IMR-90 (cell line): ENCODE measurements at regions not wholly inside any gene's neighbourhood (a gene's known extent, or its start where the extent isn't known, plus 50 kb on each side); places are given as distances from the start of the nearest gene placed in this dataset.

ENCODE experiments used
- ATAC-seq: fragments of 200-7000 bp; cut with Tn5 transposase; 2 replicates; pipeline ENCODE4 v1.9.1; 2020; ENCODE audit warnings: low read depth, mild to moderate bottlenecking, moderate library complexity
- BruUV-seq: library from RNA; stranded (reverse); fragments of 400-500 nt; replicated peaks from 2 replicates; lab custom pipeline; 2021; lab: Mats Ljungman, UMichigan
- CTCF ChIA-PET: fragments of 300-600 bp; formaldehyde crosslinking; extraction: SDS; loops from one replicate; lab custom pipeline; 2021; ENCODE audit warnings: antibody characterized with exemption; lab: Yijun Ruan, JAX
- POLR2A ChIA-PET: fragments of 300-600 bp; sonication (Branson Sonifier 250); formaldehyde crosslinking; loops from one replicate; lab custom pipeline; 2022; ENCODE audit warnings: antibody characterized with exemption; ENCODE audit not compliant: unreplicated experiment; lab: Charles Lee
- DNase-seq: peaks from one replicate; pipeline ENCODE4 v3.0.0; 2013
- H2AFZ ChIP-seq: replicated peaks from 2 replicates; pipeline ENCODE3; 2013; ENCODE audit warnings: low read length, mild to moderate bottlenecking; ENCODE audit not compliant: poor library complexity
- H2AK5ac ChIP-seq: 2 replicates; pipeline ENCODE4 v1.6.1; 2013; ENCODE audit warnings: low read depth, low read length, inconsistent platforms
- H2AK9ac ChIP-seq: replicated peaks from 2 replicates; pipeline ENCODE3; 2013; ENCODE audit warnings: mild to moderate bottlenecking, low read depth, low read length, moderate library complexity; ENCODE audit not compliant: poor library complexity
- H2BK120ac ChIP-seq: 2 replicates; pipeline ENCODE4 v1.6.1; 2013; ENCODE audit warnings: low read depth, low read length, inconsistent platforms
- H2BK15ac ChIP-seq: 3 replicates; pipeline ENCODE4 v1.6.1; 2013; ENCODE audit warnings: low read depth, low read length, inconsistent platforms
- H2BK20ac ChIP-seq: 2 replicates; pipeline ENCODE4 v1.6.1; 2013; ENCODE audit warnings: low read depth, mild to moderate bottlenecking, inconsistent platforms, low read length, moderate library complexity
- H2BK5ac ChIP-seq: 2 replicates; pipeline ENCODE4 v1.6.1; 2013; ENCODE audit warnings: mild to moderate bottlenecking, low read depth, low read length, inconsistent platforms; ENCODE audit not compliant: poor library complexity, severe bottlenecking
- H3K14ac ChIP-seq: replicated peaks from 2 replicates; pipeline ENCODE4 v1.6.1; 2013; ENCODE audit warnings: low read depth, low read length, inconsistent platforms
- H3K18ac ChIP-seq: 2 replicates; pipeline ENCODE4 v1.6.1; 2013; ENCODE audit warnings: low read depth, low read length, control low read depth
- H3K23ac ChIP-seq: 2 replicates; pipeline ENCODE4 v1.6.1; 2013; ENCODE audit warnings: low read depth, low read length, inconsistent platforms
- H3K27ac ChIP-seq: 2 replicates; pipeline ENCODE4 v1.5.1; 2013; ENCODE audit warnings: mild to moderate bottlenecking, control low read depth, low read length; ENCODE audit not compliant: insufficient read depth
- H3K27me3 ChIP-seq: 2 replicates; pipeline ENCODE4 v1.6.1; 2013; ENCODE audit warnings: low read length; ENCODE audit not compliant: control insufficient read depth, insufficient read depth
- H3K36me3 ChIP-seq: 2 replicates; pipeline ENCODE4 v1.6.1; 2013; ENCODE audit warnings: low read length, mixed read lengths; ENCODE audit not compliant: control insufficient read depth, insufficient read depth
- H3K4ac ChIP-seq: 2 replicates; pipeline ENCODE4 v1.6.1; 2013; ENCODE audit warnings: low read depth, low read length, inconsistent platforms
- H3K4me1 ChIP-seq: 2 replicates; pipeline ENCODE4 v1.6.1; 2013; ENCODE audit warnings: low read length, mixed read lengths; ENCODE audit not compliant: control insufficient read depth, insufficient read depth
- H3K4me2 ChIP-seq: 2 replicates; pipeline ENCODE4 v1.6.1; 2013; ENCODE audit warnings: low read depth, mild to moderate bottlenecking, control low read depth, low read length, moderate library complexity
- H3K4me3 ChIP-seq: 2 replicates; pipeline ENCODE4 v1.5.1; 2013; ENCODE audit warnings: low read depth, mild to moderate bottlenecking, control low read depth, low read length, moderate library complexity; ENCODE audit not compliant: insufficient read depth
- H3K56ac ChIP-seq: 2 replicates; pipeline ENCODE4 v1.6.1; 2013; ENCODE audit warnings: low read length, inconsistent platforms; ENCODE audit not compliant: insufficient read depth; ENCODE audit errors: extremely low read depth
- H3K79me1 ChIP-seq, 2 experiments: 2 replicates each; pipeline ENCODE4 v1.6.1; 2013; ENCODE audit warnings: low read length in 2 of 2, inconsistent platforms in 1 of 2, low read depth in 1 of 2
- H3K9ac ChIP-seq: 2 replicates; pipeline ENCODE4 v1.6.1; 2013; ENCODE audit warnings: low read depth, low read length, control low read depth
- H3K9me1 ChIP-seq: 2 replicates; pipeline ENCODE4 v1.6.1; 2013; ENCODE audit warnings: low read length, inconsistent platforms; ENCODE audit not compliant: insufficient read depth
- H3K9me3 ChIP-seq: 2 replicates; pipeline ENCODE4 v1.6.1; 2013; ENCODE audit warnings: low read length; ENCODE audit not compliant: control insufficient read depth, insufficient read depth
- H4K20me1 ChIP-seq: 2 replicates; pipeline ENCODE4 v1.6.1; 2013; ENCODE audit warnings: low read length, inconsistent platforms; ENCODE audit not compliant: insufficient read depth
- H4K5ac ChIP-seq: 2 replicates; pipeline ENCODE4 v1.6.1; 2013; ENCODE audit warnings: mild to moderate bottlenecking, low read depth, low read length, control low read depth
- H4K8ac ChIP-seq, 2 experiments: 2 replicates each; pipeline ENCODE4 v1.6.1; 2013; ENCODE audit warnings: low read depth in 2 of 2, low read length in 2 of 2, control low read depth in 1 of 2, inconsistent platforms in 1 of 2
- H4K91ac ChIP-seq: 2 replicates; pipeline ENCODE4 v1.6.1; 2013; ENCODE audit warnings: low read depth, low read length, inconsistent platforms; ENCODE audit not compliant: insufficient read depth
- CEBPB ChIP-seq: IDR thresholded peaks from 2 replicates; pipeline ENCODE4 v1.6.1; 2012; ENCODE audit warnings: low read depth, low read length, improper control_type of control experiment
- CHD1 ChIP-seq: IDR thresholded peaks from 2 replicates; pipeline ENCODE4 v1.6.1; 2012; ENCODE audit warnings: low read depth, low read length, improper control_type of control experiment
- CTCF ChIP-seq: conservative IDR thresholded peaks from 2 replicates; pipeline ENCODE4 v1.5.1; 2012; ENCODE audit warnings: mild to moderate bottlenecking, low read depth, low read length, improper control_type of control experiment
- FOS ChIP-seq: fragments of 150-350 bp; IDR thresholded peaks from 2 replicates; pipeline ENCODE4 v1.6.1; 2016; ENCODE audit warnings: low read depth, low read length
- MAFK ChIP-seq: IDR thresholded peaks from 2 replicates; pipeline ENCODE4 v1.6.1; 2012; ENCODE audit warnings: low read depth, low read length, improper control_type of control experiment
- MAZ ChIP-seq: IDR thresholded peaks from 2 replicates; pipeline ENCODE4 v1.6.1; 2012; ENCODE audit warnings: low read depth, mild to moderate bottlenecking, low read length, improper control_type of control experiment, moderate library complexity, borderline replicate concordance
- NFE2L2 ChIP-seq: fragments of 150-350 bp; IDR thresholded peaks from 2 replicates; pipeline ENCODE4 v1.6.1; 2016; ENCODE audit warnings: low read depth, mild to moderate bottlenecking, low read length
- POLR2A ChIP-seq: IDR thresholded peaks from 2 replicates; pipeline ENCODE4 v1.6.1; 2012; ENCODE audit warnings: mild to moderate bottlenecking, low read depth, low read length
- RAD21 ChIP-seq: IDR thresholded peaks from 2 replicates; pipeline ENCODE4 v1.6.1; 2012; ENCODE audit warnings: low read length, improper control_type of control experiment
- RCOR1 ChIP-seq: IDR thresholded peaks from 2 replicates; pipeline ENCODE4 v1.6.1; 2012; ENCODE audit warnings: mild to moderate bottlenecking, low read length, improper control_type of control experiment; ENCODE audit not compliant: insufficient replicate concordance
- RFX5 ChIP-seq: IDR thresholded peaks from 2 replicates; pipeline ENCODE4 v1.8.0; 2012; ENCODE audit warnings: low read depth, mild to moderate bottlenecking, low read length, moderate library complexity
- SMC3 ChIP-seq: fragments of 150-350 bp; IDR thresholded peaks from 2 replicates; pipeline ENCODE4 v1.6.1; 2016; ENCODE audit warnings: low read depth, mild to moderate bottlenecking, antibody characterized with exemption, low read length, moderate library complexity
- WGBS, 2 experiments: methylation state at CpG; one replicate each; pipeline versions ENCODE4 v1.1.5 to v1.1.7; 2013; ENCODE audit warnings: missing lambda C conversion rate in 2 of 2; ENCODE audit not compliant: insufficient read length in 1 of 2; ENCODE audit errors: extremely low coverage in 2 of 2; 5-methylcytosine and 5-hydroxymethylcytosine counted together
- dilution Hi-C: fragments of 300-500 bp; cut with HindIII; formaldehyde crosslinking; loops from one replicate; pipeline ENCODE4 v1.14.3; 2018; ENCODE audit warnings: low sequenced_read_pairs; ENCODE audit not compliant: unreplicated experiment
- in situ Hi-C: fragments of 300-500 bp; cut with MboI; formaldehyde crosslinking; loops from 3 replicates; pipeline ENCODE4 v1.14.3; 2019; ENCODE audit warnings: low sequenced_read_pairs, inconsistent platforms, mixed read lengths
- intact Hi-C: fragments of 100-400 bp; cut with micrococcal nuclease; formaldehyde crosslinking; loops from 2 replicates; pipeline ENCODE4 v1.10.0; 2022

GRCh38 chr15:31727612-31728011, 302.7 kb upstream of the CHRNA7 start:
- dilution Hi-C loops, result no loop called here
- H3K56ac ChIP-seq, result no peak overlapping the region
- H3K79me1 ChIP-seq, result no peaks in the 10 kb centered on the region
- no peak overlapping the region for H3K4ac ChIP-seq
- H3K36me3 ChIP-seq, result no peaks in the 10 kb centered on the region
- H3K9me1 ChIP-seq, result no peaks in the 10 kb centered on the region
- BruUV-seq, result no TSS peak
- no peak overlapping the region for H3K9ac ChIP-seq
- H4K8ac ChIP-seq, result no peak overlapping the region
- TF ChIP-seq CEBPB, result no peak
- TF ChIP-seq RAD21, result no peak
- no peak for TF ChIP-seq MAZ
- TF ChIP-seq CTCF, result no peak
- TF ChIP-seq MAFK, result no peak
- no peak for TF ChIP-seq RCOR1
- no peak for TF ChIP-seq RFX5
- TF ChIP-seq SMC3, result no peak
- TF ChIP-seq FOS, result no peak
- TF ChIP-seq CHD1, result no peak
- no peak for TF ChIP-seq NFE2L2
- no peak for TF ChIP-seq POLR2A
- DNase-seq (no peak), ATAC-seq (no peak)
- POLR2A ChIA-PET, result no interaction called here
- CTCF ChIA-PET, result no interaction called here
- H3K27me3 ChIP-seq, result no peaks in the 10 kb centered on the region
- intact Hi-C loops, result no loop called here
- no peak overlapping the region for H2AK5ac ChIP-seq
- no peak overlapping the region for H2AFZ ChIP-seq
- in situ Hi-C loops, result no loop called here
- no peak overlapping the region for H2BK5ac ChIP-seq
- H4K91ac ChIP-seq, result no peak overlapping the region
- H2BK15ac ChIP-seq, result no peak overlapping the region
- no peak overlapping the region for H4K5ac ChIP-seq
- no peaks in the 10 kb centered on the region for H3K4me1 ChIP-seq
- H3K27ac ChIP-seq, result no peak overlapping the region
- H3K4me3 ChIP-seq, result no peak overlapping the region
- no peak overlapping the region for H3K18ac ChIP-seq
- WGBS, 2 experiments, result 58% methylated on average over 2 of the region's 3 CpGs; no CpG with 5 or more reads in 1 of the 2 experiments
- H2AK9ac ChIP-seq, result no peak overlapping the region
- no peak overlapping the region for H3K4me2 ChIP-seq
- no peak overlapping the region for H3K23ac ChIP-seq
- H3K14ac ChIP-seq, result no peak overlapping the region
- H4K20me1 ChIP-seq, result no peaks in the 10 kb centered on the region
- no peak overlapping the region for H2BK20ac ChIP-seq
- no peak overlapping the region for H2BK120ac ChIP-seq
- H3K9me3 ChIP-seq, result 0 out of 2 replicates have a peak, but pooled peaks cover 2% of the 10 kb centered on the region
